ENCODE measurements at regions not wholly inside any gene's neighbourhood (a gene's known extent, or its start where the extent isn't known, plus 50 kb on each side); places are given as distances from the start of the nearest gene placed in this dataset.
"Not testable (repeated sequence)": the region's sequence is repeated elsewhere in the genome, so short reads cannot be mapped to it uniquely, and the experiment has no call there.

DNA sequence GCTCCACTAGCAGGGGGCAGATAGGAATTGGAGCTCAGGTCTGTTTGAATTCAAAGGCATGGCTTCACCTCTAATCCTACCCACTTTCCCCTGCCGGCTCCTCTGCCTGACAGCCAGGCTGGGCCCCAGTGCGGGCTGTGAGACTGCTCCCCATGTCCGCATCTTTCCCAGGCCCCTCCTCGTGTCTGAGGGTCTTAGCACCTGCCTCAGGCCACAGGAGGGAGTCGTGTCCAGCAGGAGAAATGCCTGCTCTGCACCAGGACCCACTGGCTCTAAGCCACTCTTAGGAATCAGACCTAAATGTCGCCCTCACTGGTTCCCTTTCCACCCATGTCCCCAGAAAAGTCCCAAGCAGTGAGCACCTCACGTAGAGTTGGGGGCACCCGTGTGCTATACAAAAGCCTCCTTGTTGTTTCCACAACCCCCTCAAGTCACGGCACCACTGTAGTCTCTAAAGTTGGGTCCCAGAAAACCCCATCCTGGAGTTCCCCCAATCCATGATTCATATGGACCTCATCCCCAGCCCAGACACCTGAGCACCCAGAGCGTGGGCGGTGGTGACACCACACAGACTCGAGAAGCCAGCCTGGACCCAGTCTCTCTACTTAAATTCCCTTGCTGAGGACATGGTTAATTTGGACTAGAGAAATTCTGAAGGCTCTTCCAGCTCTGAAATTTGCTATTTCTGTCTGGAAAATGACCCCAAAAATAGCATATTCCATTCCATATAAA is 466.4 kb upstream of the ZMIZ1 start:
- no peak for DNase-seq

DNA sequence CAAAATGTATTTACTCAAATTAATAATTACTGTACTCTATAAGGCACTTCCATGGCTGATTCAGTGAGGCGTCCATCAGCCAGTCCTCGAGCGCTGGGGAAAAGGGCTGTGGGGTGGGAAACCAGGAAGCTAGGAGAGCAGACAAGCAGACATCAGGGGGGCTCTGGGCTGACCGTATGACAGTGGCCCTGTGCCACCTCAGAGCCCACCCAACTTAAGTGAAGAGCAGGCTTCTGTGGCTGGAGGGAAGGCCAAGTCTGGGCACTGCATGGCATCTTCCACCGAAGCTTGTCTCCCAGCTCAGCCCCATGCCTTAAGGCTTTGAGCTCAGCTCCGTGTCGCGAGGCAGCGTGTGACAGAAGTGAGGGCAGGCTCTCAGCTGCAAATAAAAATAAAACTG is 464.5 kb upstream of the ZMIZ1 start:
- no peak for DNase-seq

DNA sequence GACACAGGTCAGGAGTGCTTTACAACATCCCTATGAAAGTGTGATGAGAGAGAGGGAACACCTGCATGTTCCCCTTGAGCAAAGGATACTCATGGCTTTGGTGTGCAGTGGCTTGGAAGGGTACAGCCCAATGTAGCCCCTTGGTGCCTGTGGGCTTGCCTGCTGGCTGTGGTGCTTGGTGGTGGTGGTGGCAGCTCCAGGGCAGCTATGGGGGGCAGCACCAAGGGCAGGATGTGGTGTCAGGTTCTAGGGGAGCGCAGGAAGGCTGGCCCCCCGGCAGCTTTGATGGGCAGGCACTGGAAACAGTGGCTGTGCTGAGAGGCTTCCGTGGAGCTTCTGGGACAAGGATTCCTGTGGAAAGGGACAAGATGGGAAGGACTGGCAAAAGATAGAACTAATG is 464.0 kb upstream of the ZMIZ1 start:
- DNase-seq = no peak

DNA sequence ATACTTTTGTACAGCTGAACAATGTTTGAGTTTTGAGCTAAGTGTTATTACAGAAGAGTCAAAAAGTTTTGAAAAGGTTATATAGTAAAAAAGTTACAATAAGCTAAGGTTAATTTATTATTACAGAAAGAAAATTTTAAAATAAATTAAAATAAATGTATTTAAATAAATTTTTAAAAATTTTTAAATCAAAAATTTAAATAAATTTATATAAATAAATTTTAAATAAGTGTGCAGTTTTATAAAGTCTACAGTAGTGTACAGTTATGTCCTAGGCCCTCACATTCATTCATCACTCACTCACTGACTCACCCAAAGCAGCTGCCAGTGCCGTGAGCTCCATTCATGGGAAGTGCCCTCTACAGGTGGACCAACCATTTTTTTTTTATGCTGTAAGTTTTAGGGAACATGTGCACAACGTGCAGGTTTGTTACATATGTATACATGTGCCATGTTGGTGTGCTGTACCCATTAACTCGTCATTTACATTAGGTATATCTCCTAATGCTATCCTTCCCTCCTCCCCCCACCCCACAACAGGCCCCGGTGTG is 462.9 kb upstream of the ZMIZ1 start:
- DNase-seq = peak; percentile 6

DNA sequence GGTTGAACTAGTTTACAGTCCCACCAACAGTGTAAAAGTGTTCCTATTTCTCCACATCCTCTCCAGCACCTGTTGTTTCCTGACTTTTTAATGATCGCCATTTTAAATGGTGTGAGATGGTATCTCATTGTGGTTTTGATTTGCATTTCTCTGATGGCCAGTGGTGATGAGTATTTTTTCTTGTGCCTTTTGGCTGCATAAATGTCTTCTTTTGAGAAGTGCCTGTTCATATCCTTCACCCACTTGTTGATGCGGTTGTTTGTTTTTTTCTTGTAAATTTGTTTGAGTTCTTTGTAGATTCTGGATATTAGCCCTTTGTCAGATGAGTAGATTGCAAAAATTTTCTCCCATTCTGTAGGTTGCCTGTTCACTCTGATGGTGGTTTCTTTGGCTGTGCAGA is 462.0 kb upstream of the ZMIZ1 start:
- not testable (repeated sequence) for DNase-seq

DNA sequence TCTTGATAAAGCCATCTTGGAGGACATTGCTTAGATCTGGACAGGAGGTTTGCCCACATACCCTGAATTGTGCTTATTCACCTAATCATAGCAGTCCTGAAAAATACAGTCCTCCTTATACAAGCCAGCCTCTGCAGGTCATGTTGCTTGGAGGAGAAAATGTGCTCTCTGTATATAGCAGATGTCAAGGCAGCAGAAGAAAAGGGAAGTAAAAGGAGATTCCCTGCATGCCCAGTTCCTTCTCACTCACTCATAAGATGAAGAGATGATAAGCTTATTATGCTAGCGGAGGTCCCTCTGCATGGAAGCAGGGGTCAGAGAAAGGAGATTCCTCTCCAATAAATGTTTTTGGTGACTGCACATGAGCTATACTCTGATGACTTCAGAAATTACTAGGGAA is 458.8 kb upstream of the ZMIZ1 start:
- DNase-seq = peak; percentile 35

DNA sequence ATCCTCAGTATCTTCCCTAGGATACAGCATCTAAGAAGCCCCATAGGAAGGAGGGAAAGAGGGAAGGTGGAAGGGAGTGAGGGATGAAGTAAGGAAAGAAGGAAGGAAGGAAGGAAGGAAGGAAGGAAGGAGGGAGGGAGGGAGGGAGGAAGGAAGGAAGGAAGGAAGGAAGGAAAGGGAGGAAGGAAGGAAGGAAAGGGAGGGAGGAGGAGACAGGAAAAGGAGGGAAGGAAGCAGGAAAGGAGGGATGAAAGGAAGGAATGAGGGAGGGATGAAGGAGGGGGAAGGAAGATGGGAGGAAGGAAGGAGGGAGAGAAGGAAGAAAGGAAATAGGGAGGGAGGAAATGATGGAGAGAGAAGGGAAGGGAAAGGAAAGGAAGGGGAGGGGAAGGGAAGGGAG is 455.6 kb upstream of the ZMIZ1 start:
- no peak for DNase-seq

DNA sequence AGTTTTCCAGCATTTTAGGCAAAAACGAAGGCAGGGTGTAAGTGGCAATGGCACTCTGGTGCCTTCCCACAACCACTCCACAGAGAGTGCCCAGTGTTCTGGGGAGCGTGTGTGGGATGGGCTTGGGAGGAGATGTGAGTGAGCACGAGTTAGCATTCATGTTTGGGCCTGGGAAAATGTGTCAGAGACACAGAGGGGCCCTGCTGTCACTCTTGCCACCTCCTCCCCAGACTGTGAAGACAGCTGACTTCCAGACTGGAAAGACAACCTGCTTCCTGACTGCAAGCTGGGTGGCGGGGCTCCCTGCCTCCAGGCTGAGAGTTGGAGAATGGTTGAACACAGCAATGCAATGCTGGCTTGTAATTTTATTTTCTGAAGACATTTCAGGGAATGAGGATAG is 454.5 kb upstream of the ZMIZ1 start:
- no peak for DNase-seq

DNA sequence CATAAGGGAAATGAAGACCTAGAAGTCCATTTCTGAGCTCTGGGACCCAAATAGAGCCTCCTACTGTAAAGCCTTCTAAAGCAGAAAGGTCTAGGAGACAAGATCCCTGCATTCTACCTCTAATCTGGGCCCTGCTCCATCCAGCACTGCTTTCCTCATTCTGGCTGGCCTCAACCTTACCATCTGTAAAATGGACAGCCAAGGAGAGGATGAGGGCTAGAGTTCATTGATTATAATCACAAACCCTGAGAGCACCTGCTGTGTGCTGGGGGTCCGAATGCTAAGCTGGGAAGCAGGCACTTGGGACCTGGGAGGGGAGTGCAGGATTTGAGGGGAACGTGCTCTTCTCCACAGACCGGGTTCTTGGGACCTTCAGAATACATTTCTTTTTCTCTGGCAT is 454.0 kb upstream of the ZMIZ1 start:
- no peak for DNase-seq

DNA sequence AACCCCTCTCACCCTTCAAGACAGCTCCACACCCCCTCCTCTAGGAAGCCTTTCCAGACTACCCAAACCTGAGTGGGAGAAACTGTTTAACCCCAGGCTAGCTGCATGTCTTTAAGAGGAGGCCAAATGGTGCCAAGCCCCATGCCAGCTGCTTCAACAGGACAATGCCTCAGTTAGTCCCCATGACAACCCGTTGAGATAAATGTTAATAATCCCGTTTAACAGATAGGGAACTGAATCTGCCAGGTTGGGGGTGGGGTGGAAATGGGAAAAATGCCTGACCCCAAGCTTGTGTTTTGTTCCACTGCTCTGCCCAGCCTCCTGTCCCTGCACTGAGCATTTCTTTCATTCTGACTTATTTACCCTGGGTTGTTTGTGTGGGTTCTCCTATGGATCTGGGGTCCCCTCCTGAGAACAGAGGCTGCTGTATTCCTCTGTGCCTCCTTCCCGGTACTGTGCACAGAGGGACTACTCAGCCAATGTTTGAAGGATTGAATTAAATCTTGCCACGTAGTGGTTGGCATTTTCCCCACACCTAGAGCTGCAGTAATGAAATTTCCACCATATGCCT is 452.6 kb upstream of the ZMIZ1 start:
- no peak for DNase-seq

DNA sequence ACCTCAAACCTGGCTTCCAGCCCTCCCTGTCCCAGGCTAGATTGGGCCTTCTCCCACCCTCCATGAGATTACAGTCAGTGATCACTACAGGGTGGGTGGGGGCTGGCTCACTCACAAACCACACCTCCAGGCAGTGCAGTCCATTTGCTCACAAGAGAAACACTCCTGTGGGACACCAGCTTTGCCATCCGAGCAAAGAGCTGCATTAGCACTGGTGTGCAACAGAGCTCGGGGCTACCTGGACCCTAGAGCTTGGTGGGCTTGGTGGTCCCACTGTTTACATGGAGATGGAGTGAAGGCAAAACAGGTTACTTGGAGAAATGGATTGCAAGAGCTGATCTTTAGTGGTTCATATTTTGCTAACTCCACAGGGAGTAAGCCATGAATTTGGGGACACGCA is 451.7 kb upstream of the ZMIZ1 start:
- no peak for DNase-seq

DNA sequence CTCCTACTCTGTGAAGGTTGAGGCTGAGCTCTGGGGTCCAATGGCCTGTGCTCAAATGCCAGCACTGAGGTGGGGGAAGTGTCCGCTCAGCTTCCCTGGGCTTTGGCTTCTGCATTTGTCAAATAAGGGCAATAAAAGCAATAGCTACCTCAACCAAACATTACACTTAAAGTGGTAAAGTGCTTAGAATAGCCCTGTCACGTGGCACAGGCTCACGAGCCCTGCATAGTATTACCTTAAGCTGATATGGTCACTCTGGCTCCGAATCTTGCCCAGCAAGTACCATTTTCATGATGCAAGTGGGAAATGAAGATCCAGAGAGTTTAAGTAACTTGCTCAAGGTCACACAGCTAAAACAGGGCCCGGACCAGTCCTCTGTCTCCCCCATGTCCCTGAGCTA is 451.1 kb upstream of the ZMIZ1 start:
- DNase-seq = no peak

DNA sequence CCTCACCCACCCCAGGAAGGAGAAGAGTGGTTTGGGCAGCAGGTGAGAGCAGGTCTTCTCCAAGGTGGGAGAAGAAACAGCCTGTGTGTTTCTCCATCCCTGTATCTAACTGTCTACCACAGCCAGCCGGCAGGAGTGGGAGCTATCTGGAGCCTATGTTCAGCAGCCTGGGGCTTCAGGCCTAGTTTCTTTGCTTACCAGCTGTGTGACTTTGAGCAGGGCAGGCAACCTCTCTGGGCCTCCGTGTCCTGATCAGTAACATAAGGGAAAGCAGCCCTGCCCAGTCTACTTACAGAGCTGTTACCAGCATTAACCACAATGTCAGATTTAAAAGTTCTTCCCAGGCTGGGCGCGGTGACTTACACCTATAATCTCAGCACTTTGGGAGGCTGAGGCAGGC is 450.7 kb upstream of the ZMIZ1 start:
- no peak for DNase-seq

DNA sequence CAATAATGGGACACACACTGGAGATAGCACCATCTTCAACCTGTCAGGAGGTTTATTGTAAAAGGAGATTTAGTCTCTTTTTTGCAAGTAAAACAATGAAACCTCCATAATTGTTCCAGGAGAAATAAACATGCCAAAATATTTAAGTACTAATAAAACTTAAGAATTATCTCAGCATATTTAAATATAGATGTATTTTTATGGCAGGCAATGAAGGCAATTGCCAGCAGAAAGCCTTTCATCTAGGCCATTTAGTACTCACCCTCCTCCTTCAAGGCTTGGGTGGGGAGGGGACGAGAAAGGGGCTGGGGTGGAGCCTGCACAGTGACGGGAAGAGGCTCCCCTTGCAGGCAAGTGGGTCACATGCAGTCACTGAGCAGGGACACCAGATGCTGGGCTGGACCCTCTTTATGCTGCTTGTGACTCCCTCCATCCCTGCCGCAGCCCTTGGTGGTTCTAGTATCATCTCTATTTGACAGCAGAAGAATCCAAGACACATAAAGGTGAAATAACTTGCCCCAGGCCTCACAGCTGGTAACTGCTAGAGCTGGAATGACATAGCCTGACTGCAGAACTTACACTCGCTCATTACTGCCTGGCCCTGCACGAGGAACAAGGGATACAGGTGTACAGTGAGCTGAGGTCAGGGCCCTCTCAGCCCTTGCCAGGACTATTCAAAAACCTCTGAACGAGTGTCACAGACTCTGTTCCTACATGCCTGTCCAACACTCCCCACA is 449.5 kb upstream of the ZMIZ1 start:
- no peak for DNase-seq

DNA sequence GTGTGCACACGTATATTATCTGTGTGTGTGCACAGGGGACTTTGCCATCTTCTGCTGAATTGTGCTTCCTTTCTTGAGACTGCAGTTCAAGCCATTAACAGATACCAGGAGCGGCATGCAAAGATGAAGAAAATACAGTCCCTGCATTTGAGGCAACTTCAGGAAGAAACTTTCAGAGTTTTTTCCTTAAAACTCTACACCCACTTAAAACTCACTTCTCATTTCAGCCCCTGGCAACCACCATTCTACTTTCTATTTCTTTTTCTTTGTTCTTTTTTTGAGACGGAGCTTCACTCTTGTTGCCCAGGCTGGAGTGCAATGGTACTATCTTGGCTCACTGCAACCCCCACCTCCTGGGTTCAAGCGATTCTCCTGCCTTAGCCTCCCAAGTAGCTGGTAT is 448.9 kb upstream of the ZMIZ1 start:
- no peak for DNase-seq

DNA sequence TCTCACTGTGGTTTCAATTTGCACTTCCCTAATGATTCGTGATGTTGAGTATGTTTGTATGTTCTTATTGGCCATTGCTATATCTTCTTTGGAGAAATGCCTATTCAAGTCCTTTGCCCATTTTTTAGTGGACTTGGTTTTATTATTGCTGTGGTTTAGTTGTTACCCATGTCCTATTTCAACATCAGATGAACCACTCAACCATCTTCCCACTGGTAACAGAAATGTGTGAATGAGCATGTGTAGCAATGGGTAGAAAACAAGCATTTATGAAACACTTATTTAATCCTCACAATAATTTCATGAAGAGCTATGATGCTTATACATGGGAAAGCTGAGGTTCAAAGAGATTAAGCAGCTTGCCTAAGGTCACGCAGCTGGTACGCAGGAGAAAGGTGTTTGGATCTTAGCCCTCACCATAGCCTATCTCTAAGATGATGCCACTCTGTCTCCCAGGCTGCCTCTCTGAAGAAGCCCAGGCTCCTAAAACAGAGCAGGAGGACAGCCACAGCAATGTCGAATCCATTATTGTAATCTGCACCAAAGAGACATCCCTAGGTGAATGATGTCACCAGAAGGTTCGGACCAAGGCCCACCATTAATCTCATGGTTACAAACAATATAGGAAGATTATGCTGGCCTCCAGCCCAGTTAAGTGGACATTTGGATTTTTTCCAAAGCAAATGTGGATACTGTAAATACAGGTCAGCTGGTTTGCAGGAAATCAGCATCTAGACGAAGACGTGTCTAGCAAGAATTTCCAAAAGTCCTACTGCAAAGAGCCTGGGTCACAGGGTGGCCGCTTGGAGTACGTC is 447.6 kb upstream of the ZMIZ1 start:
- DNase-seq = no peak

DNA sequence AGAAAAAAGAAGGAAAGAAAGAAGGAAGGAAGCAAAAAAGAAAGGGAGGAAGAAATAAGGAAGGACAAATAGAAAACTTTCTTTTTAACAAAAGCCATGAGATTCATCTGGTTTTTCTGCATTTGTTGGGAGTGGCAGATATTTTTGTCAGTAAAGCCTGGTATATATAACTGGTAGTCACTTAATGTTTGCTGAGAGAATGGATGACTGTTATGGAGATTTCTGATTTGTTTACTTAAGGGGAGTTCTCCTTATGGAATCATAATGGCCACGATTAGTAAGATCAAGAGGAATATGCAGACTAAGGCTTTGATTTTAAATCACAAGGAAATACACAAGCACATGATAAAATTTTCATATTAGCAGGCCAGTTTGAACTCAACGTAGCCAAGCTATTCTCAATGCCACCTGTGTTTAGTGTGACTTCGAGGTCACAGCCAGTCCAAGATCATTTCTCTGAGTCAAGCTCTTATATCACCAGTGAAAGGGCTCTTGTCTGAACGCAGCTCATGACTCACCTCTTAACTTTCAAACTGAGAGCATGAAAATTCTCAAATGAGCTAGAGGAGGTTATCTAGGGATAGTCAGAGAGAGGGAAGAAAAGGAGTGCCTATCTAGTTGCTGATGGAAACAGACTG is 445.1 kb upstream of the ZMIZ1 start:
- DNase-seq = no peak

DNA sequence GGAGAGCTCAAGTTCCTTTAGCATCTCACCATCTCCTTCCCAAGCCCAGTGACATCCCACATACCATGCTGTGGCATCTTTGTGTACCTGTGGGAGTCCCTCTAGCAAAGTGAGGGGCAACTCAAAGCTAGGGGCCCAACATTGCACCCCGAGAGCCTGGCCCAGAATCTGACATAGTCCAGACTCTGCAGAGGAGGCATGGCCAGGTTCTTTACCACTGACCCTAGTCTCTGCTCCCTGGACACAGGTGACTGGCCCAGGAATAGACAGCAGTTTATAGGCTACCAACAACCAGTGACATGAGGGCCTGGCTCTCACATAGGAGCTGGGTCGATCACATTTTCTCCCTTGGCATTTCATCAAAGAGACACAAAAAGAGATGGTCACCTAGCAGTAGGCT is 444.0 kb upstream of the ZMIZ1 start:
- DNase-seq = no peak

DNA sequence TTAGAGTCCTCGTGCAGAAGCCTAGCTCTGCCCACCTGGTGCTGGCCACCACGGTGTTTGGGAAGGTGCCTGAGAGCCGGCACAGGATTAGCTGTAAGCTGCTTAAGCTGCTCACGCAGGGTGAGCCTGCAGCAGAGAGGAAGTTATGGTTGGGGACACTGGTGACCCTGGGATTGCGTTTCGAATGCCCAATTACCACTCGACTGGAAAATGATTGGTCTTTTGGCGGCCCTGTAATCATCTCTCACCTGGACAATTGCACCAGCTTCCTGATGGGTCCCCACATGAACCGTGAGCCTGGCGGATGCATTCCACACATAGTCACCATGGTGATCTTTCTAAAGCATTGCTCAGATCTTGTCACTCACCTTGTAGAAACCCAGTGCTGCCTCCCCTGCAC is 442.3 kb upstream of the ZMIZ1 start:
- no peak for DNase-seq

DNA sequence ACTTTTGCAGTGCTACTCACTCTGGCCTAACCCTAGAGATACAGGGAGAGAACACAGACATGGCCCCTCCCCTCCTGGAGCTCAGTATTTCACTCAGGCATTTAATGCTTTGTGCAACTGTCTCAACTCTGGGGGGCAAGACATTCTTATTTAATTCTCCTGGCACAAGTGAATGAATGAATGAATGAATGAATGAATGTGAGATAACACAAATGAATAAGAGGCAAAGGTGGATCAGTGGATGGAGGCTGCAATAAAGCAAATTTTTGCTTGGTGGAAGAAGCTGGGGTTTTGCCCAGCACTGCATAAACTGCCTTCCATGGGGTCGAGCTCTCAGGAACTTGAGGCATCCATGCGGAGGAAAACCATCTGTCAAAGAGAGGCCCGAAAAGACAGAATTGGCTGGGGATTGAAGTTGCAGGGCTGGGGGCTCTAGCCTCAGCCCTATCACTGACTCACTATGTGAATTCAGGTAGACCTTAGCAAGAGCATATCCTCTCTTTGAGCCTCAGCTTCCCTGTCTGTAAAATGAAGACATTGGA is 441.4 kb upstream of the ZMIZ1 start:
- DNase-seq = no peak

DNA sequence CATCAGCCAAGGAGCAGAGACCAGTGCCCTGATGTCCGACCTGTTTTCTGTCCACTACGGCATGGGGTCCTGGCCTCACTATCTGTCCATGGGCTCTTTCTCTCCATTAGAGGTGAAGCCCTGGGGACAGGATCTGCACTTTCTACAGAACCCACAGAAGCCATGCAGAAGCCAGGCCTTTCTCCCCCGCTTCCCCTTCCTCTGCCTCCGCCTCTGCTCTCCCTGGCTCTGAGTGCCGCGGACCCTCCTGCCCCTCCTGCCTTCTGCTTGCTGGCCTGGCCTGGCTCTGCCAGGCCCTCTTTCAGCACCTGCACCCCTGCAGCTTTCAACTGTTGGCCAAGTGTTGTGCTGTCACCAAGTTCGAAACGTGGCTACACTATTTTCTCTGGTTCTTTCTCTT is 439.8 kb upstream of the ZMIZ1 start:
- no peak for DNase-seq

DNA sequence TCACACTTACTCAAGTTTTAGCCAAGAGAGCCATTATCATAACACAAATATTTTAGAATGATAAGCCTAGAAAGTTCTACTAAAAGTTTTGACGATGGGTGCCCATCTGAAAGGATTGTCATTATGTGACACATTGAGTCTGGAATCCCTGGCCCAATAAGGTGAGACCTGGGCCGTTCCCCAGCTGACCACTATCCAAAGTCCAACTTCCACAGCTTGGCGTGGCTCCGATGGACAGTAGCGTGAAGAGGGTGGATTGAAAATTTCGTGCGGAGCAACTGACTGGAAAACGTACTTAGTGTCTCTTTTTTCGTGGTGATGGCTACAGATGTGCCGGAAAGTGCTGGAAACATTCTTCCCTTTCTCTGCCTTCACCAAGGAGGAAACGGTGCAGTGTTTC is 439.0 kb upstream of the ZMIZ1 start:
- no peak for DNase-seq

All from OCI-M1 (cell line).